HG03159 (cell line): ENCODE measurements at regions not wholly inside any gene's neighbourhood (a gene's known extent, or its start where the extent isn't known, plus 50 kb on each side); places are given as distances from the start of the nearest gene placed in this dataset.
"Not testable (repeated sequence)": the region's sequence is repeated elsewhere in the genome, so short reads cannot be mapped to it uniquely, and the experiment has no call there.

Source experiments
- ATAC-seq: cut with Tn5 transposase; IDR thresholded peaks from one replicate; pipeline ENCODE4 v1.9.1; 2021; ENCODE audit warnings: mild to moderate bottlenecking, moderate library complexity; ENCODE audit not compliant: unreplicated experiment

DNA sequence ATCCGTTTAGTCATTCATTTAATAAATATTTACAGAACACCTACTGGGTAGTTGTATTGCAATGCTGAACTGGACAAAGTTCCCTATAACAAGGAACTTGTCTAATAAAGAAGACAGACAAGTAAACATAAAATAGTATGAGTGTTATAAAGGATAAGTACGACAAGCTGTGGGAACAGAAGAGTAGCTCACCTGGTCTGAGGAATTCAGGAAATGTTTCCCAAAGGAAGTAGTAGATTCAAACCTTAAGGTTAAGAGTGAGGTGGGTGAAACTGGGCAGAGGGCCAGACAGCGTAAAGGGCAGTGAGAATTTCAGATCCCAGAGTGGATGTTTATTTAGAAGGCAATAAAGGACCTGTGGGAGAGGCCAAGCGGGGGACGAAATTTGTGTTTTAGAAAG, 72.3 kb upstream of the CD2AP start:
- no peak for ATAC-seq

DNA sequence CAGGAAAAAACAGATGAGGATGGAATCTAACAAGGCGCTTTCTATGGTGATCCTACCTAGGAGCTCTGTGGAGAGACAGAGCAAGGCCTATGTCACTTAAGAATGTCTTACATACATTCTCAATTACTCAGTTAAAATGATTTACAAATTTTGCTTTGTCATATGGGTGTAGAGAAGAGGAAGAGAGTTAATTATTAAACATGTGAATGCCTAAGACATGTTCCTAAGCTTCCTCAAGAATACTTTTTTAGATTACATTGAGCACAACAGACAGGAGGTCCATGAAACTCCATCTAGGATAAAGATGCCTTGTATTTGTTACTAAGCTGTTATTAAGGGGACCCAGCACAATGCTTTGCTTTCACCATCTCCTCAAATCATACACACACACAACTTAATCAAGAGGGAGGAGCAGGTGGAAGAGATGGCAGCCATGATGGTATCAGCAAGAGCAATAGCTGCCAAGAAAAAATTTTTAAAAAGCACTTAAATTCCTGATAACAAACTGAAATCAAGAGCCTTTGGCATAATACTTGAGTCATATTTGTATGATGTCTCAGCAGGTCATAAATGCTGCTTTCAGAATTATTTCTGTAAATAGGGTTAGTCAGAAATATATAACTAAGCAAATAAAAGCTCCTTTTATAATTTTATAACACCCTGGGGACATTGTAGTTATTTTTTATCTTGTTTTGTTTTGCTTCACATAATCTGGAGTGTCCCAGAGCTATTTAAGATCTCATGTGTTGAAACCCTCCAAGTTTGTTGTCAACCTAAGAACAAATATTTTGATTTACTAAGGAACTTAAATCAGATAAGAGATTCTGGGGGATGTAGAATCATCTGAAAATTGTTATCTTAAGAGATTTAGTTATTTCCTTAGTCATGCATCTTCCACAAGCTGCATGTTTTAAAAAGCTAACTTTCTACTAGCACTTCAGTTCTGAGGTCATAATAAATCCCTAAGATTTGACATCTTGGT, 70.0 kb upstream of the CD2AP start:
- no peak for ATAC-seq

DNA sequence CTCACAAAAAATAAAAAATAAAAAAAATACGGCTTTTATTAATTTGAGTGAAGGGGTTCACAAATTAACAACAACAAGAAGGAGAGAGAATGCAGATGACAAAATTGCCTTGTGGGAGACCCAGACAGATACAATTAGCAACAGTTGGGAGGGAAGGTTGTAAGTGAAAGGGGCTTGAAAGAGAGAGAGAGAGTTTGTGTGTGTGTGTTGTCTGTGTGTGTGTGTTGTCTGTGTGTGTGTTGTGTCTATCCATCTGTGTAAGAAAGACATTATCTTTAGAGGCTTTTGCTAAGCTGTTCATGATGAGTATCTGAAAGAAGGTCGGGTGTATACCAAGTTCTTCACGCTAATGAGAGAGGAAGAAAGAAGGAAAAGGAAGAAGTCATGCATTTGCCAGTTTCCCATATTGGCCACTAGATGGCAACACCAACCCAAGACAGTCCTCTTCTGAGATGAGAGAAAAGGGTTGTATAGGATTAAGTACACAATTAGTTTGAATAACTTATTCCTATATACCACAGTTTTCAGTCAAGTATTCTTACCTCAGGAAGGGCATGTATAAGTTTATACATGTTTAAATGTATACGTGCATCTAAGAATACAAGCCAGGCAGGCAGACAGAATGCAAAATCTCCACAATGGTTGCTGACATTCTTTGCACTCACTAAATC, 63.7 kb upstream of the CD2AP start:
- peak; percentile 72 for ATAC-seq

DNA sequence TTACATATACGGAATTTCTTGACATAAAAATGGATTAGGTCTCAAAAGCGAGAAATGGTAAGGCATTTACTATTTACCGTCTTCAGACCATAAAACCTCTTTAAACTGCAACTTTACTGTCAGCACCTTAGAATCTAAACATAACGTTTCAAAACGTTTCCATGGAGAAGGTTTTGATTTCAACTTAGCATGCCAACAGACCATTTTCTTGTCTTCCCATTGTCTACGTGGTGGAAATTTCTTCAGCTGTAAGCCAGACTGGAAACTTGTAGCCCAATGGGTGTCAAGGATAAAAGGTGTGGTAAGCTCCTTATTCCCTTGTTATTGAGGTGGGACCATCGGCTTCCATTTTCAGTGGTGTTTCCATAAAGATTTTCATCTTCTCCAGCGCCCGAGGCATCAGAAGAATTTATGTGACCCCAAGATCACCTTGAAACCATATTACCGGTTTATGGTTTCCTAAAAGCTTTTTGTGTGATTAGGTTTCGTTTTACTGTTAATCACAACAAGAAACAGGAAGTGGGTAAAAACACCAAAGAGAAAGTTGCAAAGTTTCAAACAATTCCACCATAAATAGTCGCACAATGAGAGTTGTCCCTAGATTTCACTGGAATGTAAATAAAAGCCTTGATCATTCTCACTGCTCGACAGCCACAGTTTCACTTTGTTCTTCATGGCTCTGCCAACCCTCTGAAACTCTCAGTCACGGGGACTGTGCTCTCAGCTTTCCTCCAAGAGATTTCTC, 63.0 kb upstream of the CD2AP start:
- ATAC-seq: peak; percentile 68

DNA sequence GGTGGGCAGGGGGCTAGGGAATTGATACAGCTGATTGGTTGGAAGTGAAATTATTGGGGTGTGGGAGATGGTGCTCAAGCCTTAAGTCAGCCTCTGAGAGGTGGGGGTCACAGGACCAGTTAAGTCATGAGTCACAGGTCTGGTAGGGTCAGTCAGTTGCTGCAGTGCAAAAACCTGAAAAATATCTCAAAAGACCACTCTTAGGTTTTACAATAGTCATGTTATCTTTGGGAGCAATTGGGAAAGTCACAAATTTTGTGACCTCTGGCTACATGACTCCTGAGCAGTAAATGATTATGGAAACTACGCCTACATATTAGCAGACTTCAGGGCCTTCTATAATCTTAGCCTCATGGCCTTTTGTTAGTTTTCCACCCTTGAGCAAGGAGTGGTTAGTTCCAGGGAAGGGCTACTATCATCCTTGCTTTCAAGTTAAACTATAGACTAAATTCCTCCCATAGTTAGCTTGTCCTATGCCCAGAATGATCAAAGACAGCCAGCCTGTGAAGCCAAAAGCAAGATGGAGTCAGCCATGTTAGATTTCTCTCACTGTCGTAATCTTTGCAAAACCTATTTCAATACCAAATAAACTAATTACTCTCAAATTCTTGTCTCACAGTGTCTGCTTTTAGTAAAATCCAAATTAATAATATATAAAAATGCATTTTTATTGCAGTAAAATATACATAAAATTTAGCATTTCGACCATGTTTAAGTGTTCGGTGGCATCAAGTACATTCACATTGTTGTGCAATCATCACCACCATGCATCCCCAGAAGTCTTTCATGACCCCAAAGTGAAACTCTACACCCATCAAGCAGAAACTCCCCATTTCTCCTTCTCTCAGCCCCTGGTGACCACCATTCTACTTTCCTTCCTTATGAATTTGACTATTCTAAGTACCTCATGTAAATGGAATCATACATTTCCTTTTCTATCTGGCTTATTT, 60.9 kb upstream of the CD2AP start:
- no peak for ATAC-seq

DNA sequence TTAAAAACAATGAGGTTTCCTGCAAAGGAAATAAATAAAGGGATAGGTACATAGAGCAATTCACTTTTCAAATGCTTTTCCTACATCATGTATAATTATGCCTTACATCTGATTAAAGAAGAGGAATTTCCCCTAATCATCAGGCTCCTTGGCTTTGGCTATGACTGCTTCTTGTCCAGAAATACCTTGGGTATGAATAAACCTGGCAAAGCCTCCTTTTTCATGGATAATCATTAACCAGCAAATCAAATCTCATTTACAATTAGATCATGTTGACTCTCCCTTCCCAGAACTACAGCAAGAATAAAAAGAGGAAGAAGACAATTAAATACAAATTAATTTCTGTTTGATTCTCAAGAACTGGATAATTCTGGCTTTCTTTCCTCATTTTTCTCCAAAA, 58.0 kb upstream of the CD2AP start:
- ATAC-seq: no peak

DNA sequence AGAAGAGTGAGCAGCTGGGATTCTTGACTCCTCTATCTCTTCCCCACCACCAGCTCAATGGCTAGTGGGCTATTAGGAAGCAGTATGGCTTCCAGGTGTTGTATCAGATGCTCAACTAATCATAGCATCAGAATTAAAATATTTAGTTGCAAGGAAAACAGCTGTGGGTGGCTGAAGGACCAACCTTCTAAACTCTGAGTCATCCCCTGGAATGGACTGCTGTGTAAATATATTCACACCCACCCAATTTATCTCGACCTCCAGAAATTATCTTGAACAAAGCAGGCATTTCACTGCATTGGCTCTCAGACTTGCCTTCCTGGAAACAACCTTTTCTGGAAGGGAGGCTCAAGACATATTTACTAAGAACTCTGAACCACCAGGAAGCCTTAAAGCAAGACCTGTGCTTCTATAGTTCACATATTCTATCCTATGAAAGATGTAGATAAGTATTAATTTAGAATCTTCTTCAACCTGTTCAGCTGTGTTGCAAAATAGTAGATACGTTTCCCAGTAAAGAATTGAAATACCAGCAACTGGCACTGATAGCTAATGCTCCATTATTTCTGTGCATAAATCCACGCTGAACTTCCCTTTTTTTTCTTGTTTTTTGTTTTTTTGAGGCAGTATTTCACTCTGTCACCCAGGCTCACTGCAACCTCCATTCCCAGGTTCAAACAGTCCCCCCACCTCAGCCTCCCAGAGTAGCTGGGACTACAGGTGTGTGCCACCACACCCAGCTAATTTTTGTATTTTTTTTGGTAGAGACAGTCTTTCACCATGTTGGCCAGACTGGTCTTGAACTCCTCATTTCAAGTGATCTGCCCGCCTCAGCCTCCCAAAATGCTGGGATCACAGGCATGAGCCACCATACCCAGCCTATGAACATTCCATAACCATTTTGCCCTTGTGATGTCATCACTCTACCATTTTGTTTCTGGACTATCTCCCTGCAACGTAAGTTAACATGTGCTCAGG, 56.9 kb upstream of the CD2AP start:
- no peak for ATAC-seq

DNA sequence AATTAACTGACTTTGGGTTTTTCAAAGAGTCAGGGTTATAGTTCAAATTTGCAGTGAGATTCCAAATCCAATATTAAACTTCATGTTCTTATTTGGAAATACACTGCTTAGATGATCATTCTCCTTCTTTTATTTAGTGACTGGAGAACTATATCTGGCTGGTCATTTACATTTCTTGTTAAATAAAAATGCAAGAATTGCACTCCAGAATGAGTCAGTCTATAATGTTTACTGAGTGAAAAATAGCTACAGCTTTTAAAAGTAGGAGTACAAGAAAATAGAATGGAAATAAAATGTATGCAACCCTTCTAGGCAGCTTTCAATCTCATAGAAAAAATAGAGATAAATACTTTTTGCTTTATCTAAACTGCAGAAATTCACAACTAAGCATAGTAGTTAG, 54.5 kb upstream of the CD2AP start:
- no peak for ATAC-seq

DNA sequence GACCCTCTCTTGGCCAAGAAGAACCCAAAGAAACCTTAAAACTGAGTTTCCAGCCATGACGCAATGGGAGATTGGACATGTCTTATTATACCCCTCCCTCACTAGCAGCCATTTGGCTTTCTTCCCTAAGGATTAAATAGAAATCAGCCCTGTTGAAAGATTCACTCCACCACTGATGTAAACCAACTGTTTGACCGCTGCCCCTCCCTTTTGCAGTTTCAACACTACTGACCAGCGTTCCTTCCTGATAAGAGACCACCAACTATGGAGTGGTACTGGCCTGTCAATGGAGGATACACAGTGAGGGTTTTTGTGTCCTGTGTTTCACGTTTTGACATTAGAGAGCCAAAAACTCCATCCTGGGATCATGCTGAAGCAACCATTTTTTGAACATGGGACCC, 53.2 kb upstream of the CD2AP start:
- ATAC-seq: no peak

DNA sequence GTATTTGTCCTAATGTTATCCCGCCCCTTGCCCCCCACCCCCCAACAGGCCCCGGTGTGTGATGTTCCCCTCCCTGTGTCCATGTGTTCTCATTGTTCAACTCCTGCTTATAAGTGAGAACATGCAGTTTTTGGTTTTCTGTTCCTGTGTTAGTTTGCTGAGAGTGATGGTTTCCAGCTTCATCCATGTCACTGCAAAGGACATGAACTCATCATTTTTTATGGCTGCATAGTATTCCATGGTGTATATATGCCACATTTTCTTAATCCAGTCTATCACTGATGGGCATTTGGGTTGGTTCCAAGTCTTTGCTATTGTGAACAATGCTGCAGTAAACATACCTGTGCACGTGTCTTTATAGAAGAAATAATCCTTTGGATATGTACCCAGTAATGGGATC, 51.9 kb upstream of the CD2AP start:
- not testable (repeated sequence) for ATAC-seq

DNA sequence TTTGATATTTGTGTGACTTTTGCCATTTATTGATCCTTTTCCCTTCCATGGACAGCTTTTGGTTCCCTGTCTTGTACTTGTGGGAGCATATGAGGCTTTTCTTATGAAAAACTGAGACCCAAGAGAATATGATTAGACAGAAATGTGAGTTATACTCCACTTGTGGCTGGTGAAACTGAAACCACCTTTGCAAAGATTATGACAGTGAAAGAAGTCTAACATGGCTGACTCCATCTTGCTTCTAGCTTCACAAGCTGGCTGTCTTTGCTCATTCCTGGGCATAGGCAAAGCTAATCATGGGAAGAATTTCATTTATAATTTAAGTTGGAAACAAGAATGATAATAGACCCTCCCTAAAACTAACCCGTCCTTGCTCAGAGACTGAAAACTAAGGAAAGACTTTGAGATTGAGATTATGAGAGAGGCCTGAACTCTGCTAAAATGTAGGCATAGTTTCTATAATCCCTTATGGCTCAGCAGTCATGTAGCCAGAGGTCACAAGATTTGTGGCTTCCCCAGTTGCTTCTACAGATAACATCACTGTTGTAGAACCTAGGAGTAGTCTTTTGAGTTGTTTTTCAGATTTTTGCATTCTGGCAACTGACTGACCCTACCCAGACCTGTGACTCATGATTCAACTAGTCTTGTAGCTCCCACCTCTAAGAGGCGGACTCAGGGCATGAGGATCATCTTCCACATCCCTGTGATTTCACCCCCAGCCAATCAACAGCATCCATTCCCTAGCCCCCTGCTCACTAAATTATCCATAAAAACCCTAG, 50.9 kb upstream of the CD2AP start:
- no peak for ATAC-seq

DNA sequence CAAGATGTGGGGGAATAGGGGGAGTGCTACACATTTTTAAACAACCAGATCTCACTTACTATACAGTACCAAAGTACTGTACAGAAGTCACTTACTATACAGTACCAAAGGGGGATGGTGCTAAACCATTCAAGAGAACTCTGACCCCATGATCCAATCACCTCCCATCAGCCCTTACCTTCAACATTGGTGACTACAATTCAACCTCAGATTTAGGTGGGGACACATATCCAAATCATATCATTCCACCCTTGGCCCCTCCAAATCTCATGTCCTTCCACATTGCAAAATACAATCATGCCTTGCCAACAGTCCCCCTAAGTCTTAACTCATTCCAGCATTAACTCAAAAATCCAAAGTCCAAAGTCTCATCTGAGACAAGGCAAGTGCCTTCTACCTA, 49.9 kb upstream of the CD2AP start:
- ATAC-seq: no peak
